CD4-positive, alpha-beta memory T cell (primary cell): ENCODE measurements at regions not wholly inside any gene's neighbourhood (a gene's known extent, or its start where the extent isn't known, plus 50 kb on each side); places are given as distances from the start of the nearest gene placed in this dataset.

Experiments
- CTCF ChIA-PET: fragments of 350-600 bp; sonication (Branson Sonifier 250); formaldehyde crosslinking; loops from one replicate; lab custom pipeline; 2021; ENCODE audit warnings: inconsistent platforms; ENCODE audit not compliant: partially characterized antibody; lab: Charles Lee
- POLR2A ChIA-PET: fragments of 350-600 bp; sonication (Branson Sonifier 250); formaldehyde crosslinking; loops from one replicate; lab custom pipeline; 2021; ENCODE audit not compliant: partially characterized antibody; lab: Charles Lee
- DNase-seq, 5 donors: peaks; one replicate each; pipeline versions ENCODE4 v3.0.0 to v3.0.0-alpha.2; 2020 to 2022; ENCODE audit warnings: mixed read lengths in 1 of 5
- H3K27ac ChIP-seq: one replicate; pipeline ENCODE4 v1.7.0; 2013; ENCODE audit warnings: low read depth, low read length
- H3K27me3 ChIP-seq: 2 replicates; pipeline ENCODE4 v1.7.0; 2013; ENCODE audit warnings: mild to moderate bottlenecking, low read length, moderate library complexity; ENCODE audit not compliant: insufficient read depth
- H3K36me3 ChIP-seq: 2 replicates; pipeline ENCODE4 v1.7.0; 2013; ENCODE audit warnings: mild to moderate bottlenecking, low read length, moderate library complexity; ENCODE audit not compliant: insufficient read depth
- H3K4me1 ChIP-seq: 2 replicates; pipeline ENCODE4 v1.7.0; 2013; ENCODE audit warnings: mild to moderate bottlenecking, low read length, moderate library complexity; ENCODE audit not compliant: insufficient read depth
- H3K4me3 ChIP-seq, 2 donors: one replicate each; pipeline ENCODE4 v1.7.0; 2013; ENCODE audit warnings: low read length in 2 of 2, mild to moderate bottlenecking in 1 of 2
- H3K9me3 ChIP-seq, 2 donors: one replicate each; pipeline ENCODE4 v1.7.0; 2013; ENCODE audit warnings: low read length in 2 of 2, control low read depth in 1 of 2; ENCODE audit not compliant: control insufficient read depth in 1 of 2
- H3K27ac Mint-ChIP-seq, 7 donors: one replicate each; pipeline ENCODE4 v1.8.0; 2020 to 2021; ENCODE audit warnings: mixed read lengths in 7 of 7, mild to moderate bottlenecking in 6 of 7, inconsistent platforms in 3 of 7, moderate library complexity in 3 of 7
- H3K27me3 Mint-ChIP-seq, 2 donors: one replicate each; pipeline ENCODE4 v1.8.0; 2020 to 2021; ENCODE audit warnings: mixed read lengths in 2 of 2
- H3K36me3 Mint-ChIP-seq, 2 donors: one replicate each; pipeline ENCODE4 v1.8.0; 2020 to 2021; ENCODE audit warnings: mixed read lengths in 2 of 2, inconsistent platforms in 1 of 2, mild to moderate bottlenecking in 1 of 2
- H3K4me1 Mint-ChIP-seq, 4 donors: one replicate each; pipeline ENCODE4 v1.8.0; 2020 to 2021; ENCODE audit warnings: mixed read lengths in 4 of 4, mild to moderate bottlenecking in 1 of 4
- H3K4me3 Mint-ChIP-seq, 8 donors: one replicate each; pipeline ENCODE4 v1.8.0; 2020 to 2021; ENCODE audit warnings: mixed read lengths in 8 of 8, mild to moderate bottlenecking in 7 of 8, moderate library complexity in 6 of 8, inconsistent platforms in 3 of 8
- H3K9me3 Mint-ChIP-seq, 8 donors: one replicate each; pipeline ENCODE4 v1.8.0; 2020 to 2021; ENCODE audit warnings: mixed read lengths in 8 of 8, mild to moderate bottlenecking in 5 of 8, inconsistent platforms in 3 of 8, moderate library complexity in 1 of 8
- intact Hi-C: fragments of 100-400 bp; cut with micrococcal nuclease; formaldehyde crosslinking; loops from one replicate; pipeline ENCODE4 v1.15.1; 2023

- Mint-ChIP-seq H3K27me3 (peaks cover 1 to 11% of the 10 kb centered on the region in 2 donors), H3K9me3 (peaks cover 0 to 2% (median 0%) of the 10 kb centered on the region in 8 donors), H3K4me1 (no peaks in the 10 kb centered on the region), H3K36me3 (no peaks in the 10 kb centered on the region), H3K4me3 (no peak overlapping the region), H3K27ac (no peak overlapping the region)
- Histone ChIP-seq H3K4me1 (no peaks in the 10 kb centered on the region), H3K4me3 (no peak overlapping the region), H3K27me3 (no peaks in the 10 kb centered on the region), H3K36me3 (no peaks in the 10 kb centered on the region), H3K9me3 (no peaks in the 10 kb centered on the region), H3K27ac (no peak overlapping the region)
- intact Hi-C loops = no loop called here
- CTCF ChIA-PET = no interaction called here
- POLR2A ChIA-PET = no interaction called here
- DNase-seq = no peak
Measured at GRCh38 chr6:4592026-4592425, 184.2 kb upstream of the CDYL start.

- H3K27ac Mint-ChIP-seq = no peak overlapping the region
- H3K4me3 Mint-ChIP-seq = no peak overlapping the region
- DNase-seq = no peak
- no peaks in the 10 kb centered on the region for H3K36me3 ChIP-seq
- ChIA-PET POLR2A (no interaction called here), CTCF (no interaction called here)
- H3K27ac ChIP-seq = no peak overlapping the region
- H3K27me3 ChIP-seq = no peaks in the 10 kb centered on the region
- H3K4me1 Mint-ChIP-seq = no peaks in the 10 kb centered on the region
- no peaks in the 10 kb centered on the region for H3K4me1 ChIP-seq
- H3K27me3 Mint-ChIP-seq = peaks cover 0 to 11% of the 10 kb centered on the region in 2 donors
- H3K36me3 Mint-ChIP-seq = no peaks in the 10 kb centered on the region
- H3K9me3 ChIP-seq = no peaks in the 10 kb centered on the region
- H3K4me3 ChIP-seq = no peak overlapping the region
- peaks cover 0 to 2% (median 0%) of the 10 kb centered on the region in 8 donors for H3K9me3 Mint-ChIP-seq
- intact Hi-C loops = no loop called here
Measured at GRCh38 chr6:4591218-4591617, 185.0 kb upstream of the CDYL start.

- Mint-ChIP-seq H3K27ac (no peak overlapping the region), H3K36me3 (no peaks in the 10 kb centered on the region), H3K4me3 (no peak overlapping the region), H3K4me1 (no peaks in the 10 kb centered on the region), H3K27me3 (peaks cover 0 to 7% of the 10 kb centered on the region in 2 donors), H3K9me3 (peaks cover 0 to 2% (median 0%) of the 10 kb centered on the region in 8 donors)
- no peaks in the 10 kb centered on the region for H3K27me3 ChIP-seq
- ChIA-PET POLR2A (no interaction called here), CTCF (no interaction called here)
- no peak for DNase-seq
- no peak overlapping the region for H3K4me3 ChIP-seq
- H3K9me3 ChIP-seq = no peaks in the 10 kb centered on the region
- no peak overlapping the region for H3K27ac ChIP-seq
- H3K4me1 ChIP-seq = no peaks in the 10 kb centered on the region
- intact Hi-C loops = no loop called here
- H3K36me3 ChIP-seq = no peaks in the 10 kb centered on the region
Measured at GRCh38 chr6:4589295-4589694, 186.9 kb upstream of the CDYL start.

- Mint-ChIP-seq H3K27me3 (peaks cover 0 to 7% of the 10 kb centered on the region in 2 donors), H3K4me3 (no peak overlapping the region), H3K9me3 (peaks cover 0 to 2% (median 0%) of the 10 kb centered on the region in 8 donors), H3K4me1 (no peaks in the 10 kb centered on the region), H3K36me3 (no peaks in the 10 kb centered on the region), H3K27ac (no peak overlapping the region)
- Histone ChIP-seq H3K9me3 (no peaks in the 10 kb centered on the region), H3K27ac (no peak overlapping the region), H3K36me3 (no peaks in the 10 kb centered on the region), H3K4me3 (no peak overlapping the region), H3K4me1 (no peaks in the 10 kb centered on the region), H3K27me3 (no peaks in the 10 kb centered on the region)
- ChIA-PET CTCF (no interaction called here), POLR2A (no interaction called here)
- intact Hi-C loops = no loop called here
- no peak for DNase-seq
Measured at GRCh38 chr6:4588581-4588980, 187.6 kb upstream of the CDYL start.

- Mint-ChIP-seq H3K27me3 (peaks cover 0 to 7% of the 10 kb centered on the region in 2 donors), H3K27ac (no peak overlapping the region), H3K9me3 (peaks cover 0 to 2% (median 0%) of the 10 kb centered on the region in 8 donors), H3K4me1 (no peaks in the 10 kb centered on the region), H3K36me3 (no peaks in the 10 kb centered on the region), H3K4me3 (no peak overlapping the region)
- Histone ChIP-seq H3K9me3 (no peaks in the 10 kb centered on the region), H3K4me1 (no peaks in the 10 kb centered on the region), H3K4me3 (no peak overlapping the region), H3K27ac (no peak overlapping the region), H3K36me3 (no peaks in the 10 kb centered on the region), H3K27me3 (no peaks in the 10 kb centered on the region)
- no peak for DNase-seq
- intact Hi-C loops = no loop called here
- ChIA-PET POLR2A (no interaction called here), CTCF (no interaction called here)
Measured at GRCh38 chr6:4588163-4588562, 188.0 kb upstream of the CDYL start.

GRCh38 chr6:4587171-4587570 lies 189.0 kb upstream of the CDYL start:
- intact Hi-C loops = no loop called here
- Histone ChIP-seq H3K27ac (no peak overlapping the region), H3K36me3 (no peaks in the 10 kb centered on the region), H3K4me1 (no peaks in the 10 kb centered on the region), H3K4me3 (no peak overlapping the region), H3K9me3 (no peaks in the 10 kb centered on the region), H3K27me3 (no peaks in the 10 kb centered on the region)
- Mint-ChIP-seq H3K36me3 (no peaks in the 10 kb centered on the region), H3K4me3 (no peak overlapping the region), H3K9me3 (peaks cover 0 to 2% (median 0%) of the 10 kb centered on the region in 8 donors), H3K27ac (no peak overlapping the region), H3K4me1 (no peaks in the 10 kb centered on the region), H3K27me3 (peaks cover 0 to 7% of the 10 kb centered on the region in 2 donors)
- CTCF ChIA-PET = no interaction called here
- POLR2A ChIA-PET = no interaction called here
- DNase-seq = no peak

- intact Hi-C loops = no loop called here
- H3K4me1 Mint-ChIP-seq = no peaks in the 10 kb centered on the region
- POLR2A ChIA-PET = no interaction called here
Measured at GRCh38 chr6:4586469-4586859, 189.7 kb upstream of the CDYL start.

More at GRCh38 chr6:4586469-4586859, 189.7 kb upstream of the CDYL start:
- peaks cover 0 to 6% of the 10 kb centered on the region in 2 donors for H3K27me3 Mint-ChIP-seq
- H3K4me1 ChIP-seq = no peaks in the 10 kb centered on the region
- H3K9me3 ChIP-seq = no peaks in the 10 kb centered on the region
- DNase-seq = no peak
- peaks cover 0 to 2% (median 0%) of the 10 kb centered on the region in 8 donors for H3K9me3 Mint-ChIP-seq
- H3K36me3 ChIP-seq = no peaks in the 10 kb centered on the region
- H3K27ac Mint-ChIP-seq = no peak overlapping the region
- no peak overlapping the region for H3K27ac ChIP-seq
- H3K4me3 Mint-ChIP-seq = no peak overlapping the region
- H3K27me3 ChIP-seq = no peaks in the 10 kb centered on the region
- H3K36me3 Mint-ChIP-seq = no peaks in the 10 kb centered on the region
- CTCF ChIA-PET = no interaction called here
- no peak overlapping the region for H3K4me3 ChIP-seq
